Stimulated activated memory B cell treated with anti-CD40 and anti-IgM and Interleukin-4, amounts not matched to agents 10 μg/mL and 1 μg/mL and 100 μg/mL, for 72 hours (primary cell): ENCODE measurements at regions not wholly inside any gene's neighbourhood (a gene's known extent, or its start where the extent isn't known, plus 50 kb on each side); places are given as distances from the start of the nearest gene placed in this dataset.

Experiments used
- ATAC-seq: fragments of 150-1000 bp; cut with Tn5 transposase; 2 replicates; pipeline ENCODE4 v1.10.0; 2021
- H3K27ac Mint-ChIP-seq: one replicate; pipeline ENCODE4 v1.8.0; 2022; ENCODE audit warnings: mild to moderate bottlenecking, mixed read lengths
- H3K27me3 Mint-ChIP-seq: one replicate; pipeline ENCODE4 v1.8.0; 2022; ENCODE audit warnings: mixed read lengths
- H3K36me3 Mint-ChIP-seq: one replicate; pipeline ENCODE4 v1.8.0; 2022; ENCODE audit warnings: mixed read lengths
- H3K4me1 Mint-ChIP-seq: one replicate; pipeline ENCODE4 v1.8.0; 2022; ENCODE audit warnings: mixed read lengths
- H3K4me3 Mint-ChIP-seq: one replicate; pipeline ENCODE4 v1.8.0; 2022; ENCODE audit warnings: mild to moderate bottlenecking, moderate library complexity, mixed read lengths
- H3K9me3 Mint-ChIP-seq: one replicate; pipeline ENCODE4 v1.8.0; 2022; ENCODE audit warnings: mixed read lengths

- Mint-ChIP-seq H3K4me3 (no peak overlapping the region), H3K27me3 (peaks cover 34% of the 10 kb centered on the region), H3K27ac (no peak overlapping the region), H3K36me3 (no peaks in the 10 kb centered on the region), H3K9me3 (no peaks in the 10 kb centered on the region), H3K4me1 (peaks cover under 1% of the 10 kb centered on the region)
- ATAC-seq, result no peak
These were observed 97.2 kb downstream of the FAM43A start for GRCh38 chr3:194782698-194783404.

- Mint-ChIP-seq H3K27ac (no peak overlapping the region), H3K4me1 (no peaks in the 10 kb centered on the region), H3K4me3 (no peak overlapping the region), H3K27me3 (peaks cover 31% of the 10 kb centered on the region), H3K9me3 (no peaks in the 10 kb centered on the region), H3K36me3 (no peaks in the 10 kb centered on the region)
- ATAC-seq, result no peak
These were observed 98.7 kb downstream of the FAM43A start for GRCh38 chr3:194784361-194784760.

GRCh38 chr3:194785315-194785714, 99.6 kb downstream of the FAM43A start:
- Mint-ChIP-seq H3K27me3 (peaks cover 22% of the 10 kb centered on the region), H3K36me3 (no peaks in the 10 kb centered on the region), H3K27ac (no peak overlapping the region), H3K9me3 (no peaks in the 10 kb centered on the region), H3K4me1 (no peaks in the 10 kb centered on the region), H3K4me3 (no peak overlapping the region)
- ATAC-seq, result no peak

GRCh38 chr3:194787072-194787471, 101.4 kb downstream of the FAM43A start:
- H3K27me3 Mint-ChIP-seq, result peaks cover 11% of the 10 kb centered on the region
- no peaks in the 10 kb centered on the region for H3K4me1 Mint-ChIP-seq
- H3K9me3 Mint-ChIP-seq, result no peaks in the 10 kb centered on the region
- ATAC-seq, result no peak
- no peak overlapping the region for H3K27ac Mint-ChIP-seq
- H3K36me3 Mint-ChIP-seq, result no peaks in the 10 kb centered on the region
- H3K4me3 Mint-ChIP-seq, result no peak overlapping the region

- no peak overlapping the region for H3K27ac Mint-ChIP-seq
These were observed 102.0 kb downstream of the FAM43A start for GRCh38 chr3:194787650-194788049.

GRCh38 chr3:194792368-194792767, 106.7 kb downstream of the FAM43A start:
- Mint-ChIP-seq H3K27ac (no peak overlapping the region), H3K36me3 (peaks cover 6% of the 10 kb centered on the region), H3K27me3 (no peaks in the 10 kb centered on the region), H3K4me1 (no peaks in the 10 kb centered on the region), H3K9me3 (peaks cover 4% of the 10 kb centered on the region), H3K4me3 (no peak overlapping the region)
- ATAC-seq, result no peak

More at GRCh38 chr3:194787650-194788049, 102.0 kb downstream of the FAM43A start:
- ATAC-seq, result no peak
- no peaks in the 10 kb centered on the region for H3K9me3 Mint-ChIP-seq
- H3K4me1 Mint-ChIP-seq, result no peaks in the 10 kb centered on the region
- peaks cover 9% of the 10 kb centered on the region for H3K27me3 Mint-ChIP-seq
- H3K36me3 Mint-ChIP-seq, result no peaks in the 10 kb centered on the region
- no peak overlapping the region for H3K4me3 Mint-ChIP-seq

- no peak for ATAC-seq
- no peak overlapping the region for H3K27ac Mint-ChIP-seq
These were observed 112.0 kb downstream of the FAM43A start for GRCh38 chr3:194797555-194798250.

GRCh38 chr3:194798486-194798885, 112.8 kb downstream of the FAM43A start:
- H3K4me3 Mint-ChIP-seq, result no peak overlapping the region
- H3K36me3 Mint-ChIP-seq, result peaks cover 6% of the 10 kb centered on the region
- H3K9me3 Mint-ChIP-seq, result peaks cover 4% of the 10 kb centered on the region
- H3K27ac Mint-ChIP-seq, result no peak overlapping the region
- H3K27me3 Mint-ChIP-seq, result peaks cover 4% of the 10 kb centered on the region
- no peak for ATAC-seq
- no peaks in the 10 kb centered on the region for H3K4me1 Mint-ChIP-seq

More at GRCh38 chr3:194797555-194798250, 112.0 kb downstream of the FAM43A start:
- no peaks in the 10 kb centered on the region for H3K4me1 Mint-ChIP-seq
- no peaks in the 10 kb centered on the region for H3K27me3 Mint-ChIP-seq
- peaks cover 6% of the 10 kb centered on the region for H3K36me3 Mint-ChIP-seq
- peaks cover 4% of the 10 kb centered on the region for H3K9me3 Mint-ChIP-seq
- no peak overlapping the region for H3K4me3 Mint-ChIP-seq

GRCh38 chr3:194800002-194800401, 114.3 kb downstream of the FAM43A start:
- Mint-ChIP-seq H3K4me1 (no peaks in the 10 kb centered on the region), H3K4me3 (no peak overlapping the region), H3K36me3 (peaks cover 6% of the 10 kb centered on the region), H3K27ac (no peak overlapping the region), H3K9me3 (peaks cover 4% of the 10 kb centered on the region), H3K27me3 (peaks cover 19% of the 10 kb centered on the region)
- no peak for ATAC-seq

GRCh38 chr3:194801461-194802432, 116.1 kb downstream of the FAM43A start:
- Mint-ChIP-seq H3K4me1 (no peaks in the 10 kb centered on the region), H3K36me3 (no peaks in the 10 kb centered on the region), H3K4me3 (no peak overlapping the region), H3K27me3 (peaks cover 33% of the 10 kb centered on the region), H3K9me3 (no peaks in the 10 kb centered on the region), H3K27ac (no peak overlapping the region)
- no peak for ATAC-seq

GRCh38 chr3:194804796-194805195, 119.1 kb downstream of the FAM43A start:
- H3K4me3 Mint-ChIP-seq, result no peak overlapping the region
- ATAC-seq, result no peak
- no peak overlapping the region for H3K27ac Mint-ChIP-seq
- H3K4me1 Mint-ChIP-seq, result no peaks in the 10 kb centered on the region
- H3K36me3 Mint-ChIP-seq, result no peaks in the 10 kb centered on the region
- no peaks in the 10 kb centered on the region for H3K9me3 Mint-ChIP-seq
- H3K27me3 Mint-ChIP-seq, result peaks cover 33% of the 10 kb centered on the region

- Mint-ChIP-seq H3K4me1 (peaks cover 6% of the 10 kb centered on the region), H3K9me3 (no peaks in the 10 kb centered on the region), H3K4me3 (no peak overlapping the region), H3K27ac (no peak overlapping the region), H3K36me3 (no peaks in the 10 kb centered on the region), H3K27me3 (peaks cover 33% of the 10 kb centered on the region)
- ATAC-seq, result no peak
These were observed 119.9 kb downstream of the FAM43A start for GRCh38 chr3:194805546-194805945.

GRCh38 chr3:194806991-194807630, 121.4 kb downstream of the FAM43A start:
- no peak for ATAC-seq
- peaks cover 19% of the 10 kb centered on the region for H3K4me1 Mint-ChIP-seq
- H3K27ac Mint-ChIP-seq, result no peak overlapping the region
- H3K9me3 Mint-ChIP-seq, result no peaks in the 10 kb centered on the region
- no peaks in the 10 kb centered on the region for H3K36me3 Mint-ChIP-seq
- peaks cover 33% of the 10 kb centered on the region for H3K27me3 Mint-ChIP-seq
- no peak overlapping the region for H3K4me3 Mint-ChIP-seq

GRCh38 chr3:194808640-194809097, 123.0 kb downstream of the FAM43A start:
- Mint-ChIP-seq H3K36me3 (no peaks in the 10 kb centered on the region), H3K4me3 (no peak overlapping the region), H3K27ac (no peak overlapping the region), H3K9me3 (no peaks in the 10 kb centered on the region), H3K27me3 (peaks cover 28% of the 10 kb centered on the region), H3K4me1 (peaks cover 19% of the 10 kb centered on the region)
- no peak for ATAC-seq

GRCh38 chr3:194809382-194809781, 123.7 kb downstream of the FAM43A start:
- ATAC-seq, result no peak
- Mint-ChIP-seq H3K27me3 (peaks cover 21% of the 10 kb centered on the region), H3K27ac (no peak overlapping the region), H3K9me3 (no peaks in the 10 kb centered on the region), H3K36me3 (no peaks in the 10 kb centered on the region), H3K4me1 (peaks cover 19% of the 10 kb centered on the region), H3K4me3 (no peak overlapping the region)
